ENCODE measurements at regions not wholly inside any gene's neighbourhood (a gene's known extent, or its start where the extent isn't known, plus 50 kb on each side); places are given as distances from the start of the nearest gene placed in this dataset.
"Not testable (repeated sequence)": the region's sequence is repeated elsewhere in the genome, so short reads cannot be mapped to it uniquely, and the experiment has no call there.

DNA sequence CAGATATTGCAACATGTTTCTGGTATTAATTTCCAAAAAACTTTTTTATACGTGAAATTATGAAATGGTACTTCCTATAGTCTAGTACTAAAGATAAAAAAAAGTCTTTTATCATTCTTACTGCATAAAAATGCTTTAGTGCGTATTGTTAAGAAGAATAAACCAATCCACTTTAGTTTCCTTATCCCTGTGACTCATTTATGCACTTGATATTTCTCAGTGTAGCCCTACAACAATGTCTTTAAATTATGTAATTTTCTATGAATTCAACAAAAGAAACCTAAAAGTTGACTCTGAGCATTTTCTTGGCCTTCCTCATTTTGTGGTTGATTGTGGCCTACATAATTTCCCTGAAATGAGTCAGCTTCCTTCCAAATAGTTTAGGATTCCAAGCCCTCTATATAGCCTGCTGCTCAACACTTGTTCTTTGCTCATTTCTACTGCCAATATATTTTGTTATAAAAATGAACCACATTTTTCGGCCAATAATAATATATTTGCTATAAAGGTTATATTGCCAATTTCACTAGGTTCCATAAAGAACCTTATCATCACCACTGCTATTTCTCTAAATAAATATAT is 961.7 kb upstream of the ADAMTS5 start:
- not testable (repeated sequence) for DNase-seq

DNA sequence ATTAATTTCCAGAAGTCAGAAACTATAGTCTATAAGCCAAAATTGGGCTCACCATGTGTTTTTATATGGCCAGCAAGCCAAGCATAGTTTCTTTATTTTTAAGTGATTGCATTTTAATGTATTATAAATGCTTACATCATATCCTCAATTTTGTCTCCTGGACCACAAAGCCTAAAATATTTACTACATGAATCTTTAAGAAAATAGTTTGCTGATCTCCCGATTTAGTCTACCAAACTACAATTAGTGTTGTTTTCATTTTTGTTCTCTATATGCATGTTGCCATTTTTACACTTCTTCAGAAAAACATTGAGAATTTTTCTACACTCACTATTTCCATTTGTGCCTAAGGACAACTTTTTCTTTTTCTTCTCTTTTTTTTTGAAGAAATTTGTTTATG is 954.5 kb upstream of the ADAMTS5 start:
- not testable (repeated sequence) for DNase-seq

DNA sequence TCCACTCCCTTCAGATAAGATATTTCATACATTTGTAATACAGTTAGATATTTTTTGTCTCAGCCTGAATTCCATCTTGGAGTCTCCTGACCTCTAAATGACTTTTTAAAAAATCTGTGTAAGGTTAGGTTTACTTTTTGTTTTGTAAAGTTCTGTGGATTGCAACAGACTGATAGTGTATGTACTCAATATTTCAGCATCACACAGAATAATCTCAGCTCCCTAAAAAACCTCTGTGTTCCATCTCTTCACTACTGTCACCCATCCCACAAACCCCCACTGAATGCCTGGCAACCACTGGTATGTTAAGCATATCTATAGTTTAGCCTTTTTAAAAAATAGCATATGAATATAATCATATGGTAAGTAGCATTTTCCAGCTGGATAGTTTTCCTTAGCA is 951.1 kb upstream of the ADAMTS5 start:
- not testable (repeated sequence) for DNase-seq

DNA sequence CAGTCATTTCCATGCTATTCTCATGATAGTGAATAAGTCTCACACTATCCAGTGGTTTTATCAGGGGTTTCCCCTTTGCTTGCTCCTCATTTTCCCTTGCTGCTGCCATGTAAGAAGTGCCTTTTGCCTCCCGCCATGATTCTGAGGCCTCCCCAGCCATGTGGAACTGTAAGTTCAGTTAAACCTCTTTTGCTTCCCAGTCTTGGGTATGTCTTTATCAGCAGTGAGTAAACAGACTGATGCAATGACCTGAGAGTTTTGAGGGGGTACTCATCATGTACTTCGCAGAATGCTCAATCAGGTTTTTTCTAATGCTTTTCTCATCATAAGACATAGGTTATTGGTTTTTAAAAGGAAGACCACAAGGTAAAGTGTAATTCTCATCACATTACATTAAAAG is 949.4 kb upstream of the ADAMTS5 start:
- not testable (repeated sequence) for DNase-seq

DNA sequence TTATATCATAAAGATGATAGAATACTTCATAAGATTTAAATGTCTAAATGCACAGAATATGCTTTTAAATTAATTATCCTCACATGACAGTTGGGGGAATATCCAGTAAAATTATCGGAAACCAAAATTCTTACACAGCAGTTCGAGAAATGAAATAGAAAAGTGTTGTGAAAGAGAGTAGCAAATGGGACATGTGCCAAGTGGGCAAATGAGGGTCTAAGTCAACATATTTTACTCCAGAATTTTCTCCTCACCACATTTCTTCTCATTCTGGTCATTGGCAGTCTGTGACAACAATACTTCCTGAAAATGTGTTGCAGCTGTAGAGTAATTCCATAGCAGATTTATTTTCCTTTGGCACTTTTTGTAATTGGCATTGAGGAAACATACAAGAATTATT is 945.2 kb upstream of the ADAMTS5 start:
- not testable (repeated sequence) for DNase-seq

DNA sequence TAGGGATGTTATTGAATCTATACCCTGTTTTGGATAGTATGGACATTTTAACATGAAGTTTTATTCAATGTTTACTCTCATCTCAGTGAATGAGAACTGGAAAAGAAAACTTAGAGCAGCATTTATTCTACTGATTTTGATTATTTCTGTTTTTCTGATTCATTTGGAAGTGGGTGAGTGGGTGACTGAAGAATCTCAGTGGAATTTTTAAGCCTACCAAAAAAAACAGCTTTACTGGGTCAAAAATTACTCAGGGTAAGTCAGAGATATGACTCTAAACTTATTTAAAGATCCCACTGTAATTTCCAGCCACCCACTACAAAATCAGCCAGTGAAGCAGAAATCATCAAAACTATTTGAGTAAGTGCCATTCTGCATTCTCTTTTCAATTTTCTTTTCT is 942.6 kb upstream of the ADAMTS5 start:
- not testable (repeated sequence) for DNase-seq

DNA sequence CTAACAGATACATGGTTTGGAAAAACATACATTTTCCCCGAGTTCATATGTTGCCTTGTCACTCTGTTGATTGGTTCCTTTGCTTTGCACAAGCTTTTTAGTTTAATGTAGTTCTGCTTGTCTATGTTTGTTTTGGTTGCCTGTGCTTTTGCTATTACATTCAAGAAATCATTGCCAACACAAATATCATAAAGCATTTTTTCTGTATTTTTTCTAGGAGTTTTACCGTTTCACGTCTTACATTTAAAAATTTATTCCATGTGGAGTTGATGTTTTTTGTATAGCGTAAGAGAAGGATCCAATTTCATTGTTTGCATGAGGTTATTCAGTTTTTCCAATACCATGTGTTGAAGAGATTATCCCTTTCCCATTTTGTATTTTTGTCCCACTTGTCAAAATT is 941.9 kb upstream of the ADAMTS5 start:
- not testable (repeated sequence) for DNase-seq

DNA sequence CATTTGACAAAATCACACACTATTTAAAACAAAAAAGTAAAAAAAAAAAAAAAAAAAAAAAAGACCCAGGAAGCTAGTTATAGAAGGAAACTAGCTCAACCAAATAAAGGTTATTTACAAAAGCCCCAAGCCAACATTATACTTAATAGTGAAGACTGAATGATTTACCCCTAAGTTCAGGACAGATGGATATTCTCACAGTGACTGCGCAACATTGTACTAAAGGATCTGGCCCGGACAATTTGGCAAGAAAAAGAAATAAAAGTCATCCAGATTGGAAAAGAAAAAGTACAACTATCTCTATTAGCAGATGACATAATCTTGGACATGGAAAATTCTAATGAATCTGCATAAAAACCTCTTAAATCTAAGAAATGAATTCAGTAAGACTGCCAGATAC is 936.0 kb upstream of the ADAMTS5 start:
- DNase-seq = not testable (repeated sequence)

DNA sequence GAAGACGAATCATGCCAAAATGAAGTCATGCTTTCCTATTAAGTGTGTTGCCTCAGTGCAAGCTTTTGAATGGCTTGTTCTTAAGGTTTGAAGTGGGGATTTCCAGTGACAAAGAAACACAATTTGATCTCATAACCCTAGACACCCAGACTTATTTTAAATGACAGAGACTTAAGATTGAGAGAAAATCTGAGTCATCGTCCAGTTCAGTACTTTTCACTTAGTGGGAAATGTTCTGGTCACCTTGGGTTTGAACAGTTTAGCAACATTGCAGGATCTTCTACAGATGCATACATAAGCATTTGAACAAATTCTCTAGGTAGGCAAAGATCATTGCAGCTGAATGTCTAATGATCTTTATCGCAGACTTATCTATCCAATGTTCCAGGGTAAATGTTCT is 926.7 kb upstream of the ADAMTS5 start:
- DNase-seq = not testable (repeated sequence)

DNA sequence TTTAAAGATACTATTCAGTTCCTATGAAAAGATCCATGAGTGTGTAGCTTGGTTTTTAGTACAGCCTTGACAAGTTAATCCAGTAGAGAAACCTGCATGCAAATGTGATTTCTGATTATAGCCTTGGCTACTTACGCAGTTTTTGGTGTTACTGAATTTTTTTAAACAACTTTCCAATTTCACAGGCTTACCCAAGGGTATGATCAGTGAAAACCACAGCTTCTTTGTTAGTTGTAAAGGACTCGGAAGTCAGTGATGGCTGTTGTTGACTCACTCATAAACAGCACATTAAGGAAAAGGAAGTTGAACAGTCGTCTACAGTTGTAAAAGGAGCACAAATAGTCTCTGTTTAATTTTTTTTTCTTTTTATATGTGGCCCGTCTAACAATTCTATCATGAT is 924.6 kb upstream of the ADAMTS5 start:
- DNase-seq = not testable (repeated sequence)

DNA sequence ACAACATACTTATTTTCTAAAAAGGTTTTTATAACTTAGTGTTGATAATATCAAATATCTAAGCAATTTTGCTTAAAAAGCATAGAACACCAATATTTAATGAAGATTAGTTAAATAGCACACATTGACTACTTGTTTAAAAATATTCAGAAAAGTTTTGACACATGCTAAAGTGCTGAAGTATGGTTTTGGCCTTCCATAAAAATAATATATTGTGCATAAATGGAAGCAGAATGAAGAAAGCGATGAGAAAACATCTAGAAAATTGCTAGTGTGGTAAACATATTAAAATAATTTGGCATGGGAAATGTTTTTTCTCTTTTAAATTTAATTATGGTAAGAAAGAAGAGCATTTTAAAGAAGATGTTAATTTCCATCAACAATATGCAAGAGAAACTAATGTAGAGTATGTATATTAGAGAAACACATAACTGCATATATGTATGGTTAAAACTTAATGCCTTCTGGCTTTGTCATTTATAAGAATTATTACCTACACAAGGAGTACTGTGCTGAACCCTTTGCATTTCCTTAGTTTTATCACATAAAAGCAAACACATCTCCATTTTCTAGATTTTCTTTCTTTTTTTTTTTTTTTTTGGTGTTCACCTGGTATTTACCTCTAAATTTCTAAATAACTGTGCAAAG is 921.0 kb upstream of the ADAMTS5 start:
- DNase-seq = not testable (repeated sequence)

DNA sequence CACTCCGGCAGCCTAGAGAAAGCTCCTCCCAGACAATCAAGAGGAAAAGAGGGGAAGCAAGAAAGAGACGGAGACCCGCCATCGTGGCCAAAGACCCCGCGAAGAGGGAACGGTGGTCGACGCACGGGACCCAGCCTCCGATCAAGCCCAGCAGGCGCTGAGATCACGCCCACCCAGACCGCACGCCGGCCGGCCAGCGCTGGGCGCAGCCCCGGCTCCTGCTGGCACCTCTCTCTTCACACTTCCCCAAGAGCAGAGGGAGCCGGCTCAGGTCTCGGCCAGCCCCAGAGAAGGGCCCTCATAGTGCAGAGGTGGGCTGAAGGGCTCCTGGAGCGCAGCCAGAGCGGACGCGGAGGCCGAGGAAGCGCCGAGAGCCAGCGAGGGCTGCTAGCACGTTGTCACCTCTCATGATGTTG is 918.4 kb upstream of the ADAMTS5 start:
- DNase-seq = peak; percentile 36

DNA sequence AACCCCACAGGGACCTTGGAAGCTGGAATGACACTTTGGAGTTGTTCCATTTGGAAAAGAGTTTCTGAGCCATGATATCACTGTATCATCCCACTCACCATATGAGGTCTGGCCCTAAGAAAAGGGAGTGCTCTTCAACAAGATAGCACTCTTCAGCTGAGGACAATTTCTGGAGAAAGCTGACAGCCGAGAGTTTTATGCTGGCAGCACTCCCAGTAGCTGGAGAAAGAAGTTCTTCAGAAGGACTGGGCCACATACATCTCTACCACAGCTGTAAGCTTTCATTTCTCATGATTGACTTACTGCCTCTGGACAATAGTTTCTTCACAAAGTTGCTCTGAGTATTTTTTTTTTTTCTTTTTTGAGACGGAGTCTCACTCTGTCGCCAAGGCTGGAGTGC is 914.4 kb upstream of the ADAMTS5 start:
- DNase-seq = not testable (repeated sequence)

DNA sequence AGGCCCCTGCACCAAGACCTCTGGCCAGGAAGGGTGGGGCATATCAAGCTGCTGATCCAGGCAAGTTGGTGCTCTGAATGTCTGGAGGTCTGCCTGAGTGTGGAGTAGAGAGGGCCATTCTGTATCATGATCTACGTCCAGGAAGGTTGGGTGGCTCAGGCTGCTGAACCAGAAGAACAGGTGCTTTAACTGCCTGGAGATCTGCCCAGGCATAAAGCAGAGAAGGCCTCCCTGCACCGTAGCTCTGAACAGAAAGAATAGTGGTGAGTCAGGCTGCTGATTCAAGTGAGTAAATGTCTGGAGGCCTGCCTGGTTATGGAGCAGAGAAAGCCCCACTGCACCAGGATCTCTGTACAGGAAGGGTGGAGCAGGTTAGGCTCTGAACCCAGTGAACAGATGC is 905.5 kb upstream of the ADAMTS5 start:
- DNase-seq = peak; percentile 20

DNA sequence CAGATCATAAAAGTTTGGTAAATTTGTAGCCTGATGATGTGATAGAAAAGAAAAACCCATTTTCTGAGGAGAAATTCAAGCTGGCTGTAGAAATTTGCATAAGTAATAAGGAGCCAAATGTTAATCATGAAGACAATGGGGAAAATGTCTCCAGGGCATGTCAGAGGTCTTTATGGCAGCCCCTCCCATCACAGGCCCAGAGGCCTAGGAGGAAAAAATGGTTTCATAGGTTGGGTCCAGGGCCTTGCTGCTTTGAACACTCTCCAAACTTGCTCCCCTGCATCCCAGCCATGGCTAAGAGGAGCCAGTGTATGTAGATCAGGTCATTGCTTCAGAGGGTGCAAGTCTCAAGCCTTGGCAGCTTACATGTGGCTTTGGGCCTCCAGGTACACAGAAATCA is 903.9 kb upstream of the ADAMTS5 start:
- DNase-seq = not testable (repeated sequence)

DNA sequence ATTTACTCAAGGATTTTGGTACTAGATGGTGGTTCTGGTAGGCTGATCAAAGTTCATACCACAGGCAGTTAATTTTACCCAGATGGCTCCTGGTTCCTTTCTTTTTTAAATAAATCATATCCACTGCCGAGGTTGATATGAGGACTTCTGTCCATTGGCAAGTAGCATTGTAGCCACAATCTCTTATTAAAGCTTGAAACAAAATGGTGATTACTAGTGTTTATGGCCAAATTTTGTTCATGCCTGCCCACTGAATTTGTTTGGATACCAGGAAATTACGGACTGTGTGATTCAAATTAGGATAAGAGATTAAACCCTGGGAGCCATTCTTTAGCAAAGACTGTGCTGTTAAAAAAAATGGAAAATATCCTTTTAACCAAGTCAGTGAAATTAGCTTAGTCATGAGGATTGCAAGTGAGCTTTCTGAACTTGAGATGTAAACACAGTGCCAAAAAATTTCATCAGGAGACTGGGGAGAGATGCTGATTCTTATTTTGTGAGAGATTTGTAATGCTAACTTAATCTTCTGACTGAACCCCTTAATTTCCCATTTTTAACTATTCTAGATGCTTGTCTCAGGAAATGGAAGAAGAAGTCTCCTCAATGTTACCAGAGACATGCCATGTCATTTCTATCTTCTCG is 893.5 kb upstream of the ADAMTS5 start:
- not testable (repeated sequence) for DNase-seq

DNA sequence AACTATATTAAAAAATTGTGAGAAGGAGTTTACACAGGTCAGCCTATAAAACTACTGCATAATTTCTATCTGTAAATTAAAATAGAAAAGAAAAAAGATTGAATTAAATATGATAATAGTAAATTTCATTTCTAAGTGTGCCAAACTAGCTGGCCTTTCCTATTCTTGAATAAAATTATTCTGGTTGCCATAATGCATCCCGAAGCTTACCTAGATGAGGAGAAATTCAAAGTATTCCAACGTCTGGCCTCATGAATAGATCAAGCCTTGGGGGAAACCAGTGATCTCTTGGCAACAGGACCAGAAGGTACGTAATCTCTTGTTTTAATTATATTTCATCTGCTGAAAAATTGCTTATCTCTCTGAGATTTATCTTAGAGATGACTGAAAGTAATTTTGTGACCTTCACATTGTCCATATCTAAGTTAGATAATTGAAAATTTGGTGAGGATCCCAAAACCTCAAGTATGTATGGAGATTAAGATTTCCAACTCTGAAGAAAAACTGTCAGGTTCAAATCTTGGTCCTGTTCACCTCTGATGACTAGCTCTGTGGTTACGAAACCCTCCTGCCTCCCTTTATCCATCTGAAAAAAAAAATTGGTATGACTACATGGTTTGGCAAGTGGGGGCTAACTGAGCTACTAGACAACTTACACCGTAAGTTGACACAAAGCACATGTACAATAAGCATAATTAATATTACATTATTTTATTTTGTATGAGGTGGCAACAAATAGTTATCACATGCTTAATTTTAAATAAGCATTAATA is 891.4 kb upstream of the ADAMTS5 start:
- DNase-seq = not testable (repeated sequence)

DNA sequence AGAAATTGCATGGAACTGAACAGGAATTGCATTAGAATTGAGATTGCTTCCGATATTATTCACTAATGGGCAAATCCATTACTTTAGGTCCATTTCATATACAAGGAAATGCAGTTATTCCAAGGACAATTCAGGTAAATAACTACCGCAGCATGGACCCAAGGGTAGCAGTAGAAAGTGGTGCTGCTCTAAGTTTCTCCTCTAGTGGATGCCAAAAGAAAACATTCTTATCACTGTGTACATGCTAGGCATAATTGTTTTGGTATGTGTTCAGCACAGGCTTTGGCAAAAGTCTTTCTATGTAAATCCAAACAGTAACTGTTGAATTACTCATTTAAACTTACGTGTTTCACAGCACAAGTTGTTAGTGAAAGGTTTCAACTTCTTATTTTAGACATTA is 890.1 kb upstream of the ADAMTS5 start:
- not testable (repeated sequence) for DNase-seq

DNA sequence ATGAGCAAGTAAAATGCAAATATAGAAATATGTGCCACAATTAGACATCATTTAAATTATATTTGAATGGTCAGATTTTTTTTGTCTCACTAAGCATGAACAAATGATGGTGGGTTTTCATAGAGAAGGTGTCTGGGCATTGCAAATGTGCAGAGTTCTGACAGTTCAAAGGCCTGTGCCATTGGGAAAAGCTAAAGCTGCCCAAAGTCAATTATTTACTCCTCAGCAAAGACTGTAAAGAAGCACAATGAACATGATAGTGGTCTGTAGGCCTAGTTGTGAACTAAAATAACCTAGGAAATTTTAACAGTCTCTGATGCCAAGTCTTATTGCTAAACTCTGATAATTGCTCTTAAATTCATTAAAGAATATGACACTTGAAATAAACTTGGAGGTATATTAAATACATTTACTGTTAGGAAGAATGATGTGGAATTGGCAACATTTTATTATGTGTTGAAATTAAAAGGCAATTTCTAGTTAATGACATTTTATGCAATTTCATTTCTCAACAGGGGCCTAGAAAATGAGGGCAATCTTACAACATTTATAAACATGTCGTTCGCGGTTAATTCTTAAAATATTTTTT is 874.3 kb upstream of the ADAMTS5 start:
- DNase-seq = no peak

DNA sequence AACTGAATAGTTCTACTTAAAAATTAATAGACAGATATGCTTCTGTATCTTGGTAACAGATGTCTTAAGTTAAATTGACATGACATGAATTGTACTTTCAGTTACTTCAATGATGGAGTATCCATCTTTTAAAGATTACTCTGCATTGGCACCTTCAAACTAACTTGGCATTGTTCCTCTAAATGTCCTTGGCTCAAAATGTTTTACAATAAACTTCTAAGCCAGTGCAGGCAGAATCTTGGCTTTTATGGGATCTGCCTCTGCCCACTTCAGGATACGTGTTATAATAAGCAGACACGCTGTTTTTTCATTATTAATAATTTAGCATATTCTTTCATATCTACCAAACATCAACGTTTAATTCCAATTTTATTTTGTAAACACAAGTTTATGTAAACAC is 873.4 kb upstream of the ADAMTS5 start:
- no peak for DNase-seq

DNA sequence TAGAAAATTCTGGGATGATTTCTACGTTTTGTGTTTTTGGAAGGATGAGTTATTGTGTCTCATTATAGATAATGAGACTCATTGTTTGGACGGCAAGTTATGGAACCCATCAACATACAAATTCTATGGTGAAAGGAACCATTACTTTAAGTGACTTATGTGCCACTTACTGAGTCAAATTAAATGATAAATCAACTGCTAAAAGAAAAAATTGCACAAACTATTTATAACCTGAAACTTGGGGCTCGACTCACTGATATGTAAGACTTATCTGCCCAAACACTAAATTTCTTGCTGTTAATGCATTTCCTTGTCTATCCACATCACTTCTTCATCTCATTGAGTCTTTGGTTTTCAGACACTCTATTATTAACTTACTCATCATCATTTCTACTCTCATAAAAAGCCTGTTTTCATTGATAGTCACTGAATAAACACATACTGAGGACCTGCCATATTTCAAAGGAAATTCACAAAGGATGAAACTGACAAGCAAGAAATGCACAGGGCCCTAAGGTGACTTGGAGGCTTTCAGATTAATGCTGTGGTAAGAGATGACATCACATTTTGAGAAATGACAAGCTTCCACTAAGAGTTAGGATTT is 872.7 kb upstream of the ADAMTS5 start:
- DNase-seq = no peak

DNA sequence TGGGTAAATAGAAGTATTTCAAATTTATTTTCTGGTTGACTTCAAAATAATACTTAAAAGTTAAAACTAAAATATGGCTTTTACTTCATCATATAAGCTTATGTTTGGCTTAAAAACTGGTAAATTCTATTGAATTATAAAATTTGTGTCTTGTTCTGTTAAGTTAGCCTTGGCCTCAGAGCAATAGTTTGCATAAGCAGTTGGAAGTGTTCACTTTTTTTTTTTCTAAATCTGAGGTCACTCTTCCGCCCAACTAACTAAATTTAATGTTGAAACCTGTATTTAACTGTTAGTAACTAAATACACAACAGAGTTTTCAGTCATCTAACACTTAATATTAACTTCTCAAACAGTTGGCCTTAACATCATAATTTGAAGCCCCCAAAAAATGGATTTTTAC is 871.7 kb upstream of the ADAMTS5 start:
- DNase-seq = no peak

DNA sequence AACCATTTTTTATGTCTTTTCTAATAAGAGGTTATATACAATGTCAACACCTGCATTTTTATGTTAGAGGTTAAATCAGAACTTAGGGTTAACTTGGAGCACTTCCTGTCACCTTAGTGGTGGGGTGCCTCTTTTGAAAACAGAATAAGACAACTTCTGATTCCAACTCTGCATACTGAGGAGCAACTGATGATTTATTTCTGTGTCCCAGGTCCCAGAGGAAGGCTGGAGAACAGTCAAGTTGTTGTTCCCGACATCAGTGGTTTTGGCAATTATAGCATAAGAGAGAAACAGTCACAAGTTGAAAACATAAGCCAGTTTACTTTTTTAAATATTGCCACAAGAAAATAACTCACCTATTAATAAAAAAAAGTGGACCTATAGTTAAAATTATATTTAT is 871.0 kb upstream of the ADAMTS5 start:
- no peak for DNase-seq
